ENCODE measurements at regions not wholly inside any gene's neighbourhood (a gene's known extent, or its start where the extent isn't known, plus 50 kb on each side); places are given as distances from the start of the nearest gene placed in this dataset.

DNA sequence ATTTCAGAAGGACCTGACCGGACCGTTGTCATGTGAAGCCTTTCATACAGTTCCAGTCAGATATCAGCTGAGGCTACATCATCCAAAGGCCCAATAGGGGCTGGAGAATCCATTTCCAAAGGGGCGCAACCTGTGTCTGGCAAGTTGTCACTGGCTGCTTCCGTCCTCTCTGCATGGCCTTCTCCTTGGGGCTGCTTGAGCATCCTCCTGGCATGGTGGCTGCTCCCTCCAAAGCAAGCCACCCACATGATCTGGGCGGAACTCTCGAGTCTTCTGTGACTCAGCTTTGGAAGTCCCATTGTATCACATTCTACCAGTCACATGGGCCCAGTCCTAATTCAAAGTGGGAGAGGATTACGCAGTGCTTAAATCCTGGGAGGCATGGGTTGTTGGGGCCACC is 207.0 kb upstream of the SHH start:
- no peaks in the 10 kb centered on the region for H3K27me3 ChIP-seq (replicated peaks; ENCODE audit: insufficient read depth)
- DNase-seq: no peak
- no peaks in the 10 kb centered on the region for H3K36me3 ChIP-seq (ENCODE audit: low read depth)
- no peak overlapping the region for H3K9ac ChIP-seq
- H3K9me2 ChIP-seq (ENCODE audit: insufficient read depth): no peaks in the 10 kb centered on the region
- in situ Hi-C loops (cut with MboI): no loop called here
- no peak overlapping the region for H3K4me2 ChIP-seq (ENCODE audit: unreplicated experiment)
- no peaks in the 10 kb centered on the region for H3F3A ChIP-seq (ENCODE audit: insufficient read depth)
- H2AFZ ChIP-seq: no peak overlapping the region
- H3K79me2 ChIP-seq (ENCODE audit: insufficient read depth): no peaks in the 10 kb centered on the region
- no peak overlapping the region for H3K27ac ChIP-seq
- 23 to 32% methylated on average over 6 to 7 of the region's 7 CpGs for WGBS, 2 experiments (ENCODE audit: low coverage in 1 of 2, low lambda C conversion rate in 2 of 2, missing lambda C conversion rate in 2 of 2)
- no peaks in the 10 kb centered on the region for H3K4me1 ChIP-seq (ENCODE audit: insufficient read depth)
- TF ChIP-seq EZH2 (IDR thresholded peaks at IDR 0.05; ENCODE audit: insufficient read depth, poor library complexity, severe bottlenecking): no peak
- TF ChIP-seq EZH2phosphoT487 (IDR thresholded peaks at IDR 0.05; ENCODE audit: insufficient read depth, low read depth): no peak
- H3K9me3 ChIP-seq (ENCODE audit: low read depth): no peaks in the 10 kb centered on the region
- H4K20me1 ChIP-seq (ENCODE audit: insufficient read depth): no peaks in the 10 kb centered on the region
- no peak overlapping the region for H3K4me3 ChIP-seq

DNA sequence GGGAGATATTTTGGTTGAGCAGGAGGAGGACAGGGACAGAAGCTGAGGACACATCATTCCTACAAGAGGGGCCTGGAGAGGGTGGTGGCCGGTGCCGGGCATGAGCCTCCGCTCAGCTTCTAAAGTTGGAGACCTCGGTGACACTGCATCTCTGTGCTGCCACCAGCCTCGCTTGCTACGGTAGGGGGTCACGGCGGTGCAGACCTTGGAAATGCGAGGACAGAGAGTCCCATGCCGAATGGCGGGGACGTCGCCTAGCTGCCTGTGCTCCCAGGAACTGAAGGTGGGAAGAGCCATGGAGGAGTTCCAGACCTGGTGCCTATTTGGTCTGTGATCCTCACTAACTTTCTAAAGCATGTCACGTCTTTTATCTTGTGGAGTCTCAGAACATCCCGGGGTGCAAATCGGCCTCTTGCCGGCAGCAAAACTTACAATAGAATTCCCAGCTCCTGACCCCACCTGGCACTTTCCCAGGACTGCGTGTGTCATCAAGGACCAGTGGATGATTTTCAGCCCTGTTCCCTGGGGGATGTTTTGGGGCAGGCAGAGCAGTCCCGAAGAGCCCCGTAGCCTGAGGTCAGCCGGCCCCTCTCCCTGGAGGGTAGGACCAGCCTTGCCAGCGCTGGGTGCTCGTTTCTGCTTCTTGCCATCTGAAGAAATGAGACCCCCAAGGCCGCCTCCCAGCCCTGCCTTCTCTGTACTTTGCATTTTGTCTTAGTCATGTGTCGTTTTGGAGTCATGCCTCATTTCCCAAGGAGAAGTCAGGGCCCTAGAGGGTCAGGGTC is 205.8 kb upstream of the SHH start:
- 40 to 43% methylated on average over 25 of the region's 25 CpGs for WGBS, 2 experiments (ENCODE audit: low coverage in 1 of 2, low lambda C conversion rate in 2 of 2, missing lambda C conversion rate in 2 of 2)
- Histone ChIP-seq H3K79me2 (ENCODE audit: insufficient read depth) (no peaks in the 10 kb centered on the region), H3K27me3 (replicated peaks; ENCODE audit: insufficient read depth) (no peaks in the 10 kb centered on the region), H3K4me2 (ENCODE audit: unreplicated experiment) (no peak overlapping the region), H3K4me1 (ENCODE audit: insufficient read depth) (no peaks in the 10 kb centered on the region), H3K4me3 (no peak overlapping the region), H4K20me1 (ENCODE audit: insufficient read depth) (no peaks in the 10 kb centered on the region), H3K9me2 (ENCODE audit: insufficient read depth) (no peaks in the 10 kb centered on the region), H3F3A (ENCODE audit: insufficient read depth) (no peaks in the 10 kb centered on the region), H2AFZ (no peak overlapping the region), H3K36me3 (ENCODE audit: low read depth) (no peaks in the 10 kb centered on the region), H3K27ac (no peak overlapping the region), H3K9ac (no peak overlapping the region), H3K9me3 (ENCODE audit: low read depth) (no peaks in the 10 kb centered on the region)
- DNase-seq: no peak
- no peak for TF ChIP-seq EZH2phosphoT487 (IDR thresholded peaks at IDR 0.05; ENCODE audit: insufficient read depth, low read depth)
- TF ChIP-seq EZH2 (IDR thresholded peaks at IDR 0.05; ENCODE audit: insufficient read depth, poor library complexity, severe bottlenecking): no peak
- in situ Hi-C loops (cut with MboI): no loop called here

DNA sequence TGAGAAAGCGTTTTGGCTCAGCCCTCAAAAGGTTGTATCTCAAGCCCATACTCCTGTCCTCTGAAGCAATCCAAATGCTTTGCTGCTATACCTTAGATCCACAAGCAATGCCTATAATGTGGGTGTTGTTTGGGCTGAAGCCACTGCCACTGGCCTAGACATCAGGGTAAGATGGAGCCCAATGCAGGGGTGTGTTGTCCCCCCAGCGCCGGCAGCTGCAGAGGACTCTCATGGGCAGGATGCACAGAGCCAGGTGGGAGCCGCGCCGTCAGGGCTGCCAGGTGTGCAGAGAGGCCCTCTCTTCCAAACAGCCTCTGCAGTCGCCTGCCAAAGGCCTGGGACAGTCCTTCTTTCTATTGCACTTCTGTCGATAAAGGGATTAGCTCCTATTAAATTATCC is 205.2 kb upstream of the SHH start:
- DNase-seq: no peak
- Histone ChIP-seq H4K20me1 (ENCODE audit: insufficient read depth) (no peaks in the 10 kb centered on the region), H3K4me3 (no peak overlapping the region), H2AFZ (no peak overlapping the region), H3K9ac (no peak overlapping the region), H3K4me1 (ENCODE audit: insufficient read depth) (no peaks in the 10 kb centered on the region), H3K9me2 (ENCODE audit: insufficient read depth) (no peaks in the 10 kb centered on the region), H3K4me2 (ENCODE audit: unreplicated experiment) (no peak overlapping the region), H3K79me2 (ENCODE audit: insufficient read depth) (no peaks in the 10 kb centered on the region), H3K27ac (no peak overlapping the region), H3K9me3 (ENCODE audit: low read depth) (no peaks in the 10 kb centered on the region), H3K27me3 (replicated peaks; ENCODE audit: insufficient read depth) (no peaks in the 10 kb centered on the region), H3K36me3 (ENCODE audit: low read depth) (no peaks in the 10 kb centered on the region), H3F3A (ENCODE audit: insufficient read depth) (no peaks in the 10 kb centered on the region)
- TF ChIP-seq EZH2phosphoT487 (IDR thresholded peaks at IDR 0.05; ENCODE audit: insufficient read depth, low read depth) (no peak), EZH2 (IDR thresholded peaks at IDR 0.05; ENCODE audit: insufficient read depth, poor library complexity, severe bottlenecking) (no peak)
- in situ Hi-C loops (cut with MboI): no loop called here
- 31 to 35% methylated on average over 8 of the region's 8 CpGs for WGBS, 2 experiments (ENCODE audit: low coverage in 1 of 2, low lambda C conversion rate in 2 of 2, missing lambda C conversion rate in 2 of 2)

DNA sequence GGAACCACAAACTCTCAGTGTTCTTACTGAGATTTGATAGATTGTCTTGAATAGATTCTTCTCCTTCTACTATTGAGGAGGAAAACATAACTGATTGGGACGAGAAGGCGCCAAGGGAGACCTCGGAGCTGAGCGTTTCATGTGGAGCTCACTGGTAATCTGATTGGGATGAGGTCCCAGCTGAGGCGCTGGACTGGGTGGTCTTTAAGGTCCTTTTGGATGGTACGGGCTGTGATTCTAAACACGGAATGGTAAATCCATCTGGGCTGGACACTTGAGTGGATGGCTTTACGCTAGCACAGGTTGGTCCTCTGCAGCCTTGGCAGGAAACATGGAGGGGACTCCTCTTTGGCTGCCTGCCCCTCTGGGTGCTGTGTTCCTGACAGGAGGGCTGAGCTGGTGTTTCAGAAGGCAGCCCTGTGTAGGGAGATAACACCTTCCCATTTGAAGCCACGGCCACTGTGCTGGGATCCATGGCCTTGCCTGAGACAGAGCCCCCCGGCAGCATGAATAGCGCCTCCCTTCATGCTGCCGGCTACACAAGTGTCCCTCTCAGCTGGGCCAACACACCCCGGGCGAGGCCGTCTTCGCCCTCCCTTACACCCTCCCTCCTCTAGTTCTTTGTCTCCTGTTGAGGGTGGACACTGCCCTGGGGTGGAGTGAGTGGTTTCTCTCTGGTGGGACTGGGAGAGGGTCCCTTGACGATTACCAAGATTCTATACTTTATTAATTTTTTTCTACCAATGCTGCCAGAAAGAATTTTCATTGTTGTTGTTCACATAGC is 203.2 kb upstream of the SHH start:
- in situ Hi-C loops (cut with MboI): no loop called here
- WGBS, 2 experiments (ENCODE audit: low coverage in 1 of 2, low lambda C conversion rate in 2 of 2, missing lambda C conversion rate in 2 of 2): 33 to 36% methylated on average over 17 of the region's 17 CpGs
- H3K9me2 ChIP-seq (ENCODE audit: insufficient read depth): no peaks in the 10 kb centered on the region

More for the DNA sequence above, 203.2 kb upstream of the SHH start:
- Histone ChIP-seq H3K4me3 (no peak overlapping the region), H3K79me2 (ENCODE audit: insufficient read depth) (no peaks in the 10 kb centered on the region), H3K4me1 (ENCODE audit: insufficient read depth) (no peaks in the 10 kb centered on the region), H3F3A (ENCODE audit: insufficient read depth) (no peaks in the 10 kb centered on the region), H4K20me1 (ENCODE audit: insufficient read depth) (no peaks in the 10 kb centered on the region), H3K27me3 (replicated peaks; ENCODE audit: insufficient read depth) (no peaks in the 10 kb centered on the region), H3K9ac (no peak overlapping the region), H3K36me3 (ENCODE audit: low read depth) (no peaks in the 10 kb centered on the region), H2AFZ (no peak overlapping the region), H3K4me2 (ENCODE audit: unreplicated experiment) (no peak overlapping the region), H3K27ac (no peak overlapping the region), H3K9me3 (ENCODE audit: low read depth) (peaks cover 2% of the 10 kb centered on the region)
- DNase-seq: no peak
- TF ChIP-seq EZH2phosphoT487 (IDR thresholded peaks at IDR 0.05; ENCODE audit: insufficient read depth, low read depth) (no peak), EZH2 (IDR thresholded peaks at IDR 0.05; ENCODE audit: insufficient read depth, poor library complexity, severe bottlenecking) (no peak)

All from GM23248 (cell line).